HG02884 (cell line): ENCODE measurements at regions not wholly inside any gene's neighbourhood (a gene's known extent, or its start where the extent isn't known, plus 50 kb on each side); places are given as distances from the start of the nearest gene placed in this dataset.

ENCODE experiments used
- ATAC-seq: cut with Tn5 transposase; IDR thresholded peaks from one replicate; pipeline ENCODE4 v1.9.1; 2021; ENCODE audit warnings: mild to moderate bottlenecking, moderate library complexity; ENCODE audit not compliant: unreplicated experiment

DNA sequence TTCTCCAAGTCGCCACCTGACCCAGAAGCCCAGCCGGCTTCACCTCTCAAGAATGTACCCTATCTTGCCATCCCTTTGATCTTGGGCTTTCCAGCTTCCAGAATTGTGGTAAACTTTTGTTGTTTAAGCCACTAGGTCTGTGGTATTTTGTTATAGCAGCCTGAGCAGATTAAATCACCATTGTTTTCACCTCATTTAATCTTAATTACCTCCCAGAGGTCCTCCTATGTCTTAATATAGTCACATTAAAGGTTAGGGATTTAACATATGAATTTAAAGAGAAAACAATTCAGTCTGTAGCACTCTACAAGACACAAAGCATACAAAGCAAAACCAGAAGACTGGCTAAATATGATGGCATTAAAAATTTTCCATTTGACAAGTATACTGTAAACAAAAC is 123.4 kb upstream of the CADM2 start:
- no peak for ATAC-seq

DNA sequence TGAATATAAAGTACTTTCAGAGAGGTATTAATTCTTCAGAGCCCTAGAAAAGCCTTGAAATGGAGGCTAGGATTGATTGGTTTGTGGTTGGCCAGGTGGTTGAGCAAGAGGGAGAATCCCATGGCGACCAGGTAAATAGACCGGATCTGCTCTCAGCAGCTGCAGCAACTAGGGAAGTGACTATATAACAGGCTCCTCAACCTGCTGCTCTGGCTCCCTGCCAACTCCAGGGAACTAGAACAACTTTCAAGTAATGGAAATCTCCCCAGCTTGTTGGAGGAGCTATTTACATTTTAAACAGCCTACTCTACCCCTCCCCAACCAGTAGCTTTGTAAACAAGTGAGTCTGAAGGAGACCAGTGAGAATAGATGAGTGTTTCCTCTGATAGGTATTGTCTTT is 121.8 kb upstream of the CADM2 start:
- ATAC-seq: no peak

DNA sequence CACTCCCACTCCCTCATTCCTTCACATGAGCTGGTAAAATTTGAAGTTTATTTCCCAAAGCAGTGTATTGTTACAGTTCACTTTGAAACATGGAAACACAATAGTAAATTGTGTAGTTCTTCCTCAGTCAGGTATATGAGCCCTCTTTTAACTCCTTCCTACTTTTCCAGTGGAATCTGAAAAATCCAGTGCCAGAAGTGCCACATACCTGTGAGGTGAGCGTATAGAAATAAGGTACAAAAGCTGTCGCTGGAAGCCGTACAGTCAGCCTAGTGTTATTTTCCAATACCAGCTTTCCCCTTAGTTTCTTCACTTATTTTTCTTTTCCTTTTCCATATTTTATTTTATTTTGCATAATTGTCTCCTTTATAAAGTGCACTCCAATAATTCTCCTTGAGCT is 81.7 kb upstream of the CADM2 start:
- no peak for ATAC-seq

DNA sequence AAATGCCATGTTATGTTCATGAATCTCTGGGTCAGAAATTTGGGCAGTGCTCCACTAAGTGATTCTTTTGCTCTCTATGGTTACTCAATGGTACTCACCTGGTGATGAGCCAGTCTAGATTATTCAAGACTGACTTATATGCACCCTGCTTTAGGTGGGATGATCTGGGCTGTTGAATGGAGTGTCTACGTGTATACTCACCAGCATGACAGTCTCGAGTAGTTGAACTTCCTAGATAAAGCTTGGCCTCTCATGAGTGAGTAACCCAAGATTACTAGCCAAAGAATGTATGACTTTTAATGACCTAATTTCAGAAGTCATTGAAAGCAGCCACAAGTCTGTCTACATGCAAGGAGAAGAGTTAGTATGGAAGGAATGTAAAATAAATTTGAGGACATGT is 77.5 kb upstream of the CADM2 start:
- ATAC-seq: no peak

DNA sequence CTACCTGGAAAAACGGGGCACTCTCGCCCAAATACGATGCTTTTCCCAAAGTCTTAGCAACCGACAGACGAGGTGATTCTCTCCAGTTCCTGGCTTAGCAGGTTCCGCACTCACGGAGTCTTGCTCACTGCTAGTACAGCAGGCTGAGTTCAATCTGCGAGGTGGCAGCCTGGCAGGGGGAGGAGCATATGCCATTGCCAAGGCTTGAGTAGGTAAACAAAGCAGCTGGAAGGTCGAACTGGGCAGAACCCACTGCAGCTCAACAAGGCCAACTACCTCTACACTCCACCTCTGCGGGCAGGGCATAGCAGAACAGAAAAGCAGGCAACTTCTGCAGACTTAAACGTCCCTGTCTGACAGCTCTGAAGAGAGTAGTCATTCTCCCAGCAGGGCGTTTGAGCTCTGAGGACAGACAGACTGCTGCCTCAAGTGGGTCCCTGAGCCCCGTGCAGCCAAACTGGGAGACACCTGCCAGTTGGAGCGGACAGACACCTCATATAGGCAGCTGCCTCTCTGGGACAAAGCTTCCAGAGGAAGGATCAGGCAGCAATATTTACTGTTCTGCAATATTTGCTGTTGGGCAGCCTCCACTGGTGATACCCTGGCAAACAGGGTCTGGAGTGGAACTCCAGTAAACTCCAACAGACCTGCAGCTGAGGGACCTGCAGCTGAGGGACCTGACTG is 73.4 kb upstream of the CADM2 start:
- ATAC-seq: no peak

DNA sequence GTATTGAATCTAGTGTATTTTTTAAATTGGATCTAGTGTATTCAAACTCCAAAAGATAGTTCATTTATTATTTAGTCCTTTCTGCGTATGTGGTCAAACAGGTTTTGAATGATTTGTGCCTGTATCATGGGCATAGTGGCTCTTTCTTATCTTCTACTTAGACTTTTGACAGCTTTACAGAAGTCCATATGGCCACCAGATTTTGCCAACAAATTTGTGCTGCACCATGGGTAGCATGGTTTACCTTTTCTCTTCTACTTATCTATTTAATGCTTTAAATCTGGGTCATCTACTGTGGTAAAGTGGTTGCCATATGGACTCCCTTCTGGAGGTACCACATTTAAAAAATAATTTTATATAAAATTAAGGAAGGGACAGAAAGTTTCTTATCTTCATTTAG is 66.9 kb upstream of the CADM2 start:
- ATAC-seq: no peak

DNA sequence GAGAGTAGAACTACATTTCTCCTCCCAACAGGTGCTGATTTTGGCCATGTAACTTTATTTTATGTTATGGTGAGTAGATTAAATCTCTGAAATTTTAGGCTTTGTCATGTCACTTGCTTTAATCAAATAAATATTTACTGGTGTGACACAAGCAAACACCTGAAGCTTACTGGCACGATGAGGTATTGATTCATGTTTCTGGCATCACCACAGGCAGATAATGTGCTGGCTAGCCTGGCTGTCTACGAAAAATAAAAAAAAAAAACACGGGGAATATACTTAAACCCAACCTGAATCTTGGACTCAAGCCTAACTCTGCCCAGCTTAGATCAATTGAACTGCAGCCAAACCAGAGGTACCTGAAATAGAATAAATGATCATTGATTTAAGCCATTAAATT is 65.6 kb upstream of the CADM2 start:
- no peak for ATAC-seq

DNA sequence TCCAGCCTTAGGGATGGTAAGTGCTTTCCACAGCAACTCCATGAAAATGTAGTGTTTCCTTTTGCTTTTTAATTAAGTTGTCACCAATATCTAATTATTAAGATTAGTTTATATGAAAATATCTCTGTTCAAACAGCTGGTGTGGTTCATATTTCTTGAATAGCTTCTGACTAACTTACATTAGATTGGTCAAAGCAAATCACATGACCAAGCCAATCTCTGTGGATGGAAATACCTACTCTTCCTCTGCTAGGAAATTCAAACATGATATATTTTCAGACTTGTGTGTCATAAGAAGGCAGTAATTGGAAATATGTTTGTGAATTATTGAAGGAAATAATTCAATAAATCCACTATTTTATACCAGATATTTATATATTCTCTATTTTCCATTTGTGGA is 54.6 kb upstream of the CADM2 start:
- no peak for ATAC-seq

DNA sequence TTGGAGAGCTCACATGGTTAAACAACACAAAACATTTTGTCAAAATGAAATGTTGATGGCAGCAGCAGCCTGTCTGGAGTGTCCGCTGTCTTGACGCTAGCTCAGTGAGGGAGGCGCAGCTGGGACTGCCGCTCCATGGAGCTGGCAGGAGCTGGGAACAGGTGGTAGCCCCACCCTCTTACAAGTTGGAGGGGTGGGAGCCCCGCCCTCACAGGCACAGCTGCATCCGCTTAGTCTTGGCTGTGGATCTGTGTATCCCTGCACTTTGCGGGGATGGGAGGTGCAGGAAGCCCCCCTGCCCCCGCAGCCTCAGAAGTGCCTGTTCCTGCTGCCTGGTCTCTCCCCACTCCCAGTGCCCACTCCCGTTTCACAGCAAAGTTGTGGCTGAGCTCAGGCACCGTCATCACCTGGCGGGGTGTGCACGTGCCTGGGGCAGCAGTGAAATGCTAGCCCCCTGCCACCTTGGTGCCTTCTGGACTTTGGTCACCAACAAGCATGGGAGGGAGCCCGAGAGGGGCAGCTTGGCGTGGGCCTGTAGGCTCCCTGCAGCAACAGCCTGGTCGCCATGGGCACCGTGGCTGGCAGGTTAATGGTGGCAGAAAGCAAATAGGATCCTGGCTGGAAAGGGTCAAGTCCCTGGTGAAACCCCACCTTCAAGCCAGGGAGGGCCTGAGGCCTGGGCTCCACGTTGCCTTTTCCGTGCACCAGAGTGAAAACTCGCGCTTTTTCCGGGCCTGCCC is 53.8 kb upstream of the CADM2 start:
- no peak for ATAC-seq

DNA sequence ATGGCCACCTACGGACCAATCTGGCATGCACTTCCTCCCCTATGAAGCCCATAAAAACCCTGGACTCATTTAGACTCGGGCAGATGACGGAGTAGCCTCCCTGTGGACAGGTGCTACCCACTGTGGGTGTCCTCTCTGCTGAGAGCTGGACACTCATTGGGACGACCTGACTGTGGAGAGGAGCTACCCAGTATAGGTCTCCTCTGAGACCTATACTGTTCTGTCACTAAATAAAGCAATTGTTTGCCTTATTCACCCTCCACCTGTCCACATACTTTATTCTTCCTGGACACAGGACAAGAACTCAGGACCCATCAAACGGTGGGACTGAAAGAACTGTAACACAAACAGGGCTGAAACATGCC is 53.3 kb upstream of the CADM2 start:
- no peak for ATAC-seq

DNA sequence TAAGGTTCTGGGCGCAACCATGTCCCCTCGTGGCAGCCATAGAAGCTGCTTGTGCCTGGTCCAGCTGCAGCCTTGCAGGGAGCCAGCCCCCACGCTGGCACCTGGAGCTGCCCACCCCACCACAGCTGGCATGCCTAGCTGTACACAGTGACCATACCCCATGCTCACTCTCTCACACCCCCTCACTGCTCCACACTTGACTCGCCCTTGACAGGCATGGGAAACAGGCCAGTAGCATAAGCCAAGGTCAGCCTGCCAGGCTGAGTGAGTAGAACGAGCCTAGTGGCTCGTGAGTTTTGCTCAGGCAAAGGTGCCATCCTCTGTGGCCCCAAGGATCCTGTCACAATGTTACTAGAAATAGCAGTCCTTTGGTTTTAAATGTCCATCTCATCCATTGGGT is 52.7 kb upstream of the CADM2 start:
- no peak for ATAC-seq
